Neuronal stem cell (in vitro differentiated cells): ENCODE measurements at regions not wholly inside any gene's neighbourhood (a gene's known extent, or its start where the extent isn't known, plus 50 kb on each side); places are given as distances from the start of the nearest gene placed in this dataset.

Experiments used
- DNase-seq: peaks from one replicate; pipeline ENCODE4 v3.0.0-alpha.2; 2013; ENCODE audit warnings: low spot score
- H2AFZ ChIP-seq: one replicate; pipeline ENCODE4 v1.6.1; 2013; ENCODE audit warnings: mild to moderate bottlenecking, low read length, inconsistent platforms
- H2AK5ac ChIP-seq: 2 replicates; pipeline ENCODE4 v1.6.1; 2013; ENCODE audit warnings: low read depth, mild to moderate bottlenecking, inconsistent platforms, low read length, moderate library complexity, mixed read lengths
- H2BK120ac ChIP-seq: 2 replicates; pipeline ENCODE4 v1.6.1; 2013; ENCODE audit warnings: low read depth, mild to moderate bottlenecking, inconsistent platforms, low read length, moderate library complexity, mixed read lengths
- H2BK12ac ChIP-seq: one replicate; pipeline ENCODE4 v1.6.1; 2013; ENCODE audit warnings: low read length, inconsistent platforms
- H2BK15ac ChIP-seq: 2 replicates; pipeline ENCODE4 v1.6.1; 2013; ENCODE audit warnings: mild to moderate bottlenecking, low read length, inconsistent platforms, mixed read lengths
- H2BK5ac ChIP-seq: one replicate; pipeline ENCODE4 v1.6.1; 2013; ENCODE audit warnings: inconsistent platforms, mild to moderate bottlenecking, low read length, moderate library complexity
- H3K14ac ChIP-seq: one replicate; pipeline ENCODE4 v1.6.1; 2013; ENCODE audit warnings: low read length, inconsistent platforms
- H3K18ac ChIP-seq: 2 replicates; pipeline ENCODE4 v1.6.1; 2013; ENCODE audit warnings: low read length, inconsistent platforms
- H3K23ac ChIP-seq: 2 replicates; pipeline ENCODE4 v1.6.1; 2013; ENCODE audit warnings: low read depth, mild to moderate bottlenecking, mixed read lengths, low read length, inconsistent platforms; ENCODE audit not compliant: poor library complexity
- H3K27ac ChIP-seq: replicated peaks from 3 replicates; pipeline ENCODE4 v1.5.1; 2013; ENCODE audit warnings: low read length, inconsistent platforms
- H3K27me3 ChIP-seq, 3 experiments: 2 replicates each; pipeline ENCODE4 v1.6.1; 2013; ENCODE audit warnings: low read length in 3 of 3, mild to moderate bottlenecking in 2 of 3, inconsistent platforms in 1 of 3, low read depth in 1 of 3, mixed read lengths in 1 of 3, moderate library complexity in 1 of 3; ENCODE audit not compliant: control insufficient read depth in 3 of 3, insufficient read depth in 3 of 3
- H3K36me3 ChIP-seq, 2 donors: replicated peaks in 1 of 2; 2 replicates each; pipeline ENCODE4 v1.6.1; 2013; ENCODE audit warnings: low read length in 2 of 2; ENCODE audit not compliant: control insufficient read depth in 2 of 2, insufficient read depth in 2 of 2
- H3K4ac ChIP-seq: 2 replicates; pipeline ENCODE4 v1.6.1; 2013; ENCODE audit warnings: inconsistent platforms, mild to moderate bottlenecking, low read length, moderate library complexity
- H3K4me1 ChIP-seq, 2 donors: 1 replicate in 1 of 2; 2 replicates in 1 of 2; pipeline ENCODE4 v1.6.1; 2013; ENCODE audit warnings: low read length in 2 of 2, low read depth in 1 of 2; ENCODE audit not compliant: control insufficient read depth in 2 of 2, insufficient read depth in 1 of 2
- H3K4me2 ChIP-seq: one replicate; pipeline ENCODE4 v1.6.1; 2013; ENCODE audit warnings: mild to moderate bottlenecking, low read length, inconsistent platforms; ENCODE audit not compliant: insufficient read depth, poor library complexity, severe bottlenecking
- H3K4me3 ChIP-seq, 2 donors: 2 replicates each; pipeline ENCODE4 v1.5.1; 2013; ENCODE audit warnings: low read length in 2 of 2, mild to moderate bottlenecking in 2 of 2, inconsistent platforms in 1 of 2, moderate library complexity in 1 of 2
- H3K79me1 ChIP-seq: one replicate; pipeline ENCODE4 v1.6.1; 2013; ENCODE audit warnings: low read depth, mild to moderate bottlenecking, inconsistent platforms, low read length, moderate library complexity
- H3K9ac ChIP-seq: one replicate; pipeline ENCODE4 v1.6.1; 2013; ENCODE audit warnings: mild to moderate bottlenecking, low read depth, low read length, inconsistent platforms; ENCODE audit not compliant: poor library complexity
- H3K9me3 ChIP-seq, 2 donors: replicated peaks in 1 of 2; 2 replicates each; pipeline versions ENCODE3 to v1.6.1; 2013; ENCODE audit warnings: low read length in 2 of 2, mild to moderate bottlenecking in 2 of 2, inconsistent platforms in 1 of 2, low read depth in 1 of 2, mixed read lengths in 1 of 2, moderate library complexity in 1 of 2; ENCODE audit not compliant: control insufficient read depth in 2 of 2, insufficient read depth in 1 of 2
- H4K8ac ChIP-seq: one replicate; pipeline ENCODE4 v1.6.1; 2013; ENCODE audit warnings: low read depth, mild to moderate bottlenecking, inconsistent platforms, low read length, moderate library complexity
- H4K91ac ChIP-seq: one replicate; pipeline ENCODE4 v1.6.1; 2013; ENCODE audit warnings: low read length, low read depth, mild to moderate bottlenecking, inconsistent platforms; ENCODE audit not compliant: poor library complexity
- WGBS, 2 donors: extraction: QIAGEN DNeasy Blood & Tissue Kit; methylation state at CpG; one replicate each; pipeline ENCODE4 v1.1.7; 2013; ENCODE audit warnings: missing lambda C conversion rate in 2 of 2, mixed read lengths in 1 of 2; ENCODE audit not compliant: insufficient read length in 2 of 2, insufficient replicate concordance in 1 of 2; ENCODE audit errors: extremely low coverage in 2 of 2; 5-methylcytosine and 5-hydroxymethylcytosine counted together

DNA sequence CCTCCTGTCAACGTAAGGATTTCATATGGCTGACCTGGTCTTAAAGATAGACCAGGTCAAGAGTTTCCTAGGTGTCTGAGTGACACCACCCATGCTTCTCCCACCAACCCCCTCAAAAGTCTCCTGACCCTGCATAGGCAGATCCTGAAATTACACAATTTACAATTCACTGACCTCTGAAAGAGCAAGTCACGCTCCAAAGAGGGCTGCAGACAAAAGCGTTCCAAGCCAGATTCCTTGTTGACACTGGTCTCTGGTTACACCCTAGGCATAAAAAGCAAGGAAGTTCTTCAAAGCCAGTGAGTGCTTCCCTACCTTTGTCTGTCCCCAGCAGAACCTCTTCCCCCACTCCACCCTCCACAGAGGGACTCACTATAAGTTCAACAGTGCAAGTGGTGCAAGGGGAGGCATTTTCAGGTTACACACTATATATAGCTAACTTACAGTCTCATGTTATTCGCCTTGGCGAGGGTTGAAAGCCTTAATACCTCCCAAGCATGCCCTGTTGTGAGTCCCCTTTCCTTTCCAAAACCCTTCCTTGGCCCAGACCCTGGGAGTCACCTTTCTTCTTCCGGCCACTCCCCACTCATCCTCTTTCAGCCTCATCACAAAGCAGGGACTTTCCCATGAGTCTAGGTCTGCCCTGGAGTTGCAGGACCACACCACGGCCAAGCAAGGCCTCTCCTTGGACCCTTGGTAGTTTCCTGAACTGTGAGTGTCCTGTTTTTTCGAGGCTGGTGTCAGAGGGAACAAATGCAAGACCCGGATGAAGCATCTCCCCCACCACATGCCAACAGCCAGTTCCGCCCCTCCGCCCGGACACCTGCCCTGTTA lies 58.0 kb upstream of the KLF3 start:
- Histone ChIP-seq H4K91ac (peak overlapping the region; percentile 6), H3K4me3 (no peak overlapping the region), H3K27ac (no peak overlapping the region), H2BK120ac (no peak overlapping the region), H4K8ac (no peak overlapping the region), H3K27me3 (no peaks in the 10 kb centered on the region), H2AK5ac (no peak overlapping the region), H3K4me1 (peaks cover 10 to 18% of the 10 kb centered on the region in 2 donors), H3K23ac (no peak overlapping the region), H3K18ac (peak overlapping the region; percentile 46), H3K36me3 (peaks cover 0 to 2% of the 10 kb centered on the region in 2 donors), H3K14ac (no peak overlapping the region), H3K9me3 (peaks cover 2 to 20% of the 10 kb centered on the region in 2 donors), H2BK15ac (no peak overlapping the region), H2AFZ (peak overlapping the region; percentile 60), H2BK12ac (peak overlapping the region; percentile 16), H2BK5ac (no peak overlapping the region), H3K4me2 (no peak overlapping the region), H3K4ac (no peak overlapping the region), H3K79me1 (no peaks in the 10 kb centered on the region), H3K9ac (no peak overlapping the region)
- no CpG with 5 or more reads among the region's 12 CpGs for WGBS, 2 donors
- DNase-seq = peak; percentile 9

DNA sequence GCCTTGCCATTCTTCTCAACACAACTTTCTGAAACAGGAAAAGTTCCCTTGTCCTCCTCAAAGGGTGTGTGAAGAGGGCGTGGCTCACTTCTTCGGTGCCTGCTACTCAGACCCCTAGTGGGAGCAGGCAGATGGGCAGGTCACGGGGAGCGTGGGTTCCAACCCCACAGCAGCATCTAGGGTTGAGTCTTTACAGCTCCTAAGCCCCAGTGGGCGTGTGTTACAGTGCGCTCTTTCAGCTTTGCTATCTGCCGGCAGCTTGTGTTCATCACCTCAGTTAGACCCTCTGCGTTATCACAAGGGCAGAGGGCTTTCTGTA lies 57.5 kb upstream of the KLF3 start:
- DNase-seq = no peak
- Histone ChIP-seq H3K9ac (no peak overlapping the region), H2AFZ (peak overlapping the region; percentile 60), H3K14ac (no peak overlapping the region), H2AK5ac (no peak overlapping the region), H2BK12ac (peak overlapping the region; percentile 16), H3K23ac (no peak overlapping the region), H3K79me1 (no peaks in the 10 kb centered on the region), H3K4me3 (no peak overlapping the region), H2BK120ac (no peak overlapping the region), H2BK15ac (no peak overlapping the region), H3K4me2 (no peak overlapping the region), H3K18ac (no peak overlapping the region), H3K36me3 (peaks cover 0 to 2% of the 10 kb centered on the region in 2 donors), H3K27ac (no peak overlapping the region), H4K8ac (no peak overlapping the region), H2BK5ac (no peak overlapping the region), H3K9me3 (peaks cover 2 to 16% of the 10 kb centered on the region in 2 donors), H4K91ac (peak overlapping the region; percentile 6), H3K27me3 (no peaks in the 10 kb centered on the region), H3K4ac (no peak overlapping the region), H3K4me1 (peaks cover 10 to 20% of the 10 kb centered on the region in 2 donors)
- WGBS, 2 donors = no CpG with 5 or more reads among the region's 8 CpGs

DNA sequence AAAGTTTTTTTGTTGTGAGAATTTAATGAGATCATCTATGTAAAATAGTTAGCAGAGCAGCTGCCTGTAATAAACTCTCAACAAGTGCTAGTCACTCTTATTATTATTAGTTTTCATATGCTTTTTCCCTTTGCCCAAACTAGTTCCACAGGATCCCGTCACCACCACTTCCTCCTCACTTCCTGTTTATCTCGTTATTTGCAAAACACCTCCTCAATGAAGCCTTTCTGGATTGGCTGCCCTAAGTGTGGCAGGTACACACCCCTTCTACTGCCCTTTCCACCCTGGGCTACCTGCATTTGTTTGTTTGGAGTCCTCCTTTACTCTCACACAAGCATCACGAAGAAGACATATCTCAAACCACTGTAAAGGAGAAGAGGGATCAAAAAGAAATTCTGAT lies 54.4 kb upstream of the KLF3 start:
- no peak overlapping the region for H3K4ac ChIP-seq
- no peak overlapping the region for H2AK5ac ChIP-seq
- H2AFZ ChIP-seq = no peak overlapping the region
- H3K23ac ChIP-seq = no peak overlapping the region
- H3K4me1 ChIP-seq = peaks cover 10 to 29% of the 10 kb centered on the region in 2 donors
- H2BK12ac ChIP-seq = no peak overlapping the region
- no peaks in the 10 kb centered on the region for H3K27me3 ChIP-seq
- no peak overlapping the region for H3K18ac ChIP-seq
- H3K36me3 ChIP-seq = peaks cover 0 to 2% of the 10 kb centered on the region in 2 donors
- no peak overlapping the region for H4K8ac ChIP-seq
- H3K9ac ChIP-seq = no peak overlapping the region
- WGBS, 2 donors = no CpG with 5 or more reads among the region's 3 CpGs
- H3K4me2 ChIP-seq = no peak overlapping the region
- no peak overlapping the region for H2BK120ac ChIP-seq
- no peak overlapping the region for H2BK5ac ChIP-seq
- H3K27ac ChIP-seq = no peak overlapping the region
- no peak for DNase-seq
- peaks cover 2 to 15% of the 10 kb centered on the region in 2 donors for H3K9me3 ChIP-seq
- no peak overlapping the region for H3K14ac ChIP-seq
- no peak overlapping the region for H3K4me3 ChIP-seq
- no peak overlapping the region for H4K91ac ChIP-seq
- H2BK15ac ChIP-seq = no peak overlapping the region
- no peaks in the 10 kb centered on the region for H3K79me1 ChIP-seq

DNA sequence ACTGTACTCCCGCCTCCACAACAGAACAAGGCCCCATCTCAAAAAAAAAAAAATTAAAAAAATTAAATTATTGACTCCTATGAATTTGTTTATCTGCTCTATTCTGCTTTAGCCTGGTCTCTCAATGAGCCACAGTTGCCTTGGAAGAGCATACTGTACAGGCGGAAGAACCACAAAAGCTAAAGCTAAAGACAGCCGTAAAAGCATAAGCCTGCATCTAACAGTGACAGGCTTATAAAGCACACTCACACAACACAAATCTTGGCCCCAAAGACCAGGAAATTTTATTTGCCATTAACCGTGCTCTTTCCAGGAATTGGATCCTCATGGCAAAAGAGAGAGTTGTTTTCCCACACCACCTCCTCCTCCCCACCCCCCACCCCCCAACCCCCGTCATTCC lies 53.5 kb upstream of the KLF3 start:
- no peak overlapping the region for H3K23ac ChIP-seq
- H3K4ac ChIP-seq = no peak overlapping the region
- no peak overlapping the region for H2AK5ac ChIP-seq
- no peak overlapping the region for H2BK12ac ChIP-seq
- no peak overlapping the region for H2BK15ac ChIP-seq
- peaks cover 0 to 2% of the 10 kb centered on the region in 2 donors for H3K36me3 ChIP-seq
- no peak overlapping the region for H3K27ac ChIP-seq
- no peak overlapping the region for H3K4me2 ChIP-seq
- H3K9ac ChIP-seq = no peak overlapping the region
- H3K79me1 ChIP-seq = no peaks in the 10 kb centered on the region
- H3K18ac ChIP-seq = no peak overlapping the region
- 100% methylated on average over 1 of the region's 5 CpGs; no CpG with 5 or more reads in 1 of the 2 donors for WGBS, 2 donors
- H4K91ac ChIP-seq = no peak overlapping the region
- H4K8ac ChIP-seq = no peak overlapping the region
- peaks cover 2 to 15% of the 10 kb centered on the region in 2 donors for H3K9me3 ChIP-seq
- no peak overlapping the region for H2BK120ac ChIP-seq
- H3K27me3 ChIP-seq = no peaks in the 10 kb centered on the region
- no peak overlapping the region for H3K4me3 ChIP-seq
- H2AFZ ChIP-seq = no peak overlapping the region
- DNase-seq = no peak
- H3K4me1 ChIP-seq = peaks cover 10 to 25% of the 10 kb centered on the region in 2 donors
- no peak overlapping the region for H3K14ac ChIP-seq
- H2BK5ac ChIP-seq = no peak overlapping the region
